ENCODE measurements at regions not wholly inside any gene's neighbourhood (a gene's known extent, or its start where the extent isn't known, plus 50 kb on each side); places are given as distances from the start of the nearest gene placed in this dataset.
A peak's percentile ranks its signal among the peaks of the same experiment; 100 is the strongest.

DNA sequence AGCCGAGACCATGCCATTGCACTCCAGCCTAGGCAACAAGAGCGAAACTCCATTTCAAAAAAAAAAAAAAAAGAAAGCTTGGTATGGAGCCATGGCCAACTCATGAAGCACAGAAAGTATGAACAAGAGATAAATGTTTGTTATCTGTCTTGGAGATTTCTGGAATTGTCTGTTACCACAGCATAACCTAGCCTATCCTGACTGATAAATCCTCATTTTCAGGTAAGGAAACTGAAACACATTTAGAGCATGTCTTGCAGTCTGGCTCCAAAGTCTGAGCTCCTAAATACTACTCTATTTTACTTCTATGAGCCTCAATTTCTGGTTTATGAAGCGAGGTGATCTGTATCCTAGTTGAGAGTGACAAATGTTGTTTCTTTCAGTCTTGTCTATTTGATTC, 68.3 kb upstream of the SLC44A1 start:
- no peak for DNase-seq
- POLR2A ChIA-PET: no interaction called here
- H3K4me1 Mint-ChIP-seq: no peaks in the 10 kb centered on the region
- H3K4me1 ChIP-seq (ENCODE audit: control insufficient read depth in 2 of 2, insufficient read depth in 2 of 2, low read length in 2 of 2): no peaks in the 10 kb centered on the region
- no peaks in the 10 kb centered on the region for H3K27me3 ChIP-seq (ENCODE audit: control insufficient read depth in 2 of 2, insufficient read depth in 2 of 2, low read length in 2 of 2)
- H3K36me3 ChIP-seq (ENCODE audit: control insufficient read depth in 2 of 3, insufficient read depth in 3 of 3, low read length in 3 of 3): no peaks in the 10 kb centered on the region
- H3K27ac ChIP-seq (ENCODE audit: low read depth, low read length): no peak overlapping the region
- no peak for ATAC-seq
- CTCF ChIA-PET: no interaction called here
- no peak overlapping the region for H3K4me3 Mint-ChIP-seq
- H3K9me3 Mint-ChIP-seq: no peaks in the 10 kb centered on the region
- no peak overlapping the region for H3K27ac Mint-ChIP-seq
- no peak overlapping the region for H3K4me3 ChIP-seq (ENCODE audit: low read length)
- peaks cover 0 to 3% (median 0%) of the 10 kb centered on the region in 5 donors for H3K27me3 Mint-ChIP-seq
- intact Hi-C loops (cut with micrococcal nuclease): no loop called here
- no peaks in the 10 kb centered on the region for H3K36me3 Mint-ChIP-seq
- H3K9me3 ChIP-seq (ENCODE audit: control insufficient read depth in 2 of 3, low read length in 3 of 3): no peaks in the 10 kb centered on the region

DNA sequence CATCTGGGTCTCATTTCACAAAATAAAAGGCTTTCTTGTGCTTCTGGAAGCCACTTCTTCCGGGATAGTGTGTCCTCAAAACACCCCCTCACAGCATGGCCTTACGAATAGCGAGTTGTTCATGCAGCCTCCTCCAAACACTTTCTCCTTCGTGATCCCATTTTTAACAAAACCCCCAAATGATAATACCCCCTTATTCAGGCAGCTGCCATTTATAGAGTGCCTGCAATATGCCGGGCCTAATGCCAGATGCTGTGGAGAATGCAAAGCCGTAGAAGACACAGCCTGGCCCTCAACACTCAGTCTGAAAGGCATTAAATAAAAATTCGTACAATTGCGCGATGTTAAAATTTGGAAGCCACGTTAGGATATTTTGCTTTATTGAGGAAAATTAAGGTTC, 66.4 kb upstream of the SLC44A1 start:
- Mint-ChIP-seq H3K27ac (peak overlapping the region in 1 of 9 donors; percentile 46), H3K36me3 (no peaks in the 10 kb centered on the region), H3K27me3 (peaks cover 0 to 5% (median 0%) of the 10 kb centered on the region in 5 donors), H3K4me3 (no peak overlapping the region), H3K9me3 (no peaks in the 10 kb centered on the region), H3K4me1 (no peaks in the 10 kb centered on the region)
- no peaks in the 10 kb centered on the region for H3K4me1 ChIP-seq (ENCODE audit: control insufficient read depth in 2 of 2, insufficient read depth in 2 of 2, low read length in 2 of 2)
- ATAC-seq (no peak), DNase-seq (no peak)
- intact Hi-C loops (cut with micrococcal nuclease): no loop called here
- no peak overlapping the region for H3K27ac ChIP-seq (ENCODE audit: low read depth, low read length)
- H3K4me3 ChIP-seq (ENCODE audit: low read length): no peak overlapping the region
- ChIA-PET CTCF (no interaction called here), POLR2A (no interaction called here)
- no peaks in the 10 kb centered on the region for H3K36me3 ChIP-seq (ENCODE audit: control insufficient read depth in 2 of 3, insufficient read depth in 3 of 3, low read length in 3 of 3)
- no peaks in the 10 kb centered on the region for H3K27me3 ChIP-seq (ENCODE audit: control insufficient read depth in 2 of 2, insufficient read depth in 2 of 2, low read length in 2 of 2)
- H3K9me3 ChIP-seq (ENCODE audit: control insufficient read depth in 2 of 3, low read length in 3 of 3): no peaks in the 10 kb centered on the region

DNA sequence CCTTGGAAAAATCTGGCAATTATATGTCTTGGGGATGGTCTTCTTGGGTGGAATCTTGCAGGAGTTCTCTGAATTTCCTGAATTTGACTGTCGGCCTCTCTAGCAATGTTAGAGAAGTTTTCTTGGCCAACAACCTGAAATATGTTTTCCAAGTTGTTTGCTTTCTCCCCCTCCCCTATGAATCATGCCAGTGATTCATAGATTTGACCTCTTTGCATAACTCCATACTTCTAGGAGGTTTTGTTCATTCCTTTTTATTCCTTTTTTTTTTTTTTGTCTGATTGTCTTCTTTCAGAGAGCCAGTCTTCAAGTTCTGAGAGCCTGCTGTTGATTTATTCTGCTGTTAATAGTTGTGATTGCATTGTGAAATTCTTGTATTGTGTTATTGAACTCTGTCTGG, 56.7 kb upstream of the SLC44A1 start:
- no peaks in the 10 kb centered on the region for H3K27me3 ChIP-seq (ENCODE audit: control insufficient read depth in 2 of 2, insufficient read depth in 2 of 2, low read length in 2 of 2)
- CTCF ChIA-PET: no interaction called here
- no peaks in the 10 kb centered on the region for H3K9me3 ChIP-seq (ENCODE audit: control insufficient read depth in 2 of 3, low read length in 3 of 3)
- H3K27me3 Mint-ChIP-seq: peaks cover 0 to 24% (median 0%) of the 10 kb centered on the region in 5 donors
- H3K36me3 ChIP-seq (ENCODE audit: control insufficient read depth in 2 of 3, insufficient read depth in 3 of 3, low read length in 3 of 3): no peaks in the 10 kb centered on the region
- ATAC-seq (no peak), DNase-seq (no peak)
- H3K27ac ChIP-seq (ENCODE audit: low read depth, low read length): no peak overlapping the region
- H3K9me3 Mint-ChIP-seq: no peaks in the 10 kb centered on the region
- no peaks in the 10 kb centered on the region for H3K36me3 Mint-ChIP-seq
- no peak overlapping the region for H3K27ac Mint-ChIP-seq
- H3K4me3 ChIP-seq (ENCODE audit: low read length): no peak overlapping the region
- intact Hi-C loops (cut with micrococcal nuclease): no loop called here
- POLR2A ChIA-PET: no interaction called here
- H3K4me1 Mint-ChIP-seq: peaks cover 0 to 3% (median 0%) of the 10 kb centered on the region in 7 donors
- no peak overlapping the region for H3K4me3 Mint-ChIP-seq
- H3K4me1 ChIP-seq (ENCODE audit: control insufficient read depth in 2 of 2, insufficient read depth in 2 of 2, low read length in 2 of 2): no peaks in the 10 kb centered on the region

DNA sequence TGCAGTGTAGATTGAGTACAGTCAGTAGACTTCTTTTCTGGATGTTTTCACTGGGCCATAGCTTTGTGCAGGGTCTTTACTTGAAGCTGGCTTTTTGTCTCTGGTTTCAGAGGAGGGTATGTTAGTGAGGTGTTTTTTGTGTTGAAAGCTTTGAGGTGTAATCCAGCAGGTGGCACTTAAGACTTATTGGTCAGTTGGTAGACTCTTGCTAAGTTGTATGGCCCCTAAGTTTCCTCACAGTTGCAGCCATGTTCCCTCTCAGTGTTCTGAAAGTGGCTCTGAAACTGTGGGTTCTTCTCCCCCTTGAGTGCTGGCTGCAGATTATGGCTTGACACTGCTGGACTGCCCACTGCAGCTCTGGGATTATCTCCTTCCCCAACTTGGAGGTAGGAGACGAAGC, 55.7 kb upstream of the SLC44A1 start:
- Mint-ChIP-seq H3K4me3 (no peak overlapping the region), H3K27me3 (peaks cover 0 to 26% (median 0%) of the 10 kb centered on the region in 5 donors), H3K27ac (no peak overlapping the region), H3K9me3 (no peaks in the 10 kb centered on the region), H3K36me3 (no peaks in the 10 kb centered on the region), H3K4me1 (peaks cover 0 to 3% (median 0%) of the 10 kb centered on the region in 7 donors)
- Histone ChIP-seq H3K27me3 (ENCODE audit: control insufficient read depth in 2 of 2, insufficient read depth in 2 of 2, low read length in 2 of 2) (no peaks in the 10 kb centered on the region), H3K36me3 (ENCODE audit: control insufficient read depth in 2 of 3, insufficient read depth in 3 of 3, low read length in 3 of 3) (no peaks in the 10 kb centered on the region), H3K4me3 (ENCODE audit: low read length) (no peak overlapping the region), H3K27ac (ENCODE audit: low read depth, low read length) (no peak overlapping the region), H3K9me3 (ENCODE audit: control insufficient read depth in 2 of 3, low read length in 3 of 3) (no peaks in the 10 kb centered on the region), H3K4me1 (ENCODE audit: control insufficient read depth in 2 of 2, insufficient read depth in 2 of 2, low read length in 2 of 2) (no peaks in the 10 kb centered on the region)
- ATAC-seq: no peak
- no peak for DNase-seq
- ChIA-PET POLR2A (interaction anchor here (0.6 to 0.7 kb wide), 2 partner anchors 31 to 134 kb away, joined by 3 read pairs; no protein-coding TSS in a partner anchor), CTCF (interaction anchor here (0.7 kb wide), 1 partner anchor 527 kb away, joined by 3 read pairs; no protein-coding TSS in a partner anchor)
- intact Hi-C loops (cut with micrococcal nuclease): no loop called here

DNA sequence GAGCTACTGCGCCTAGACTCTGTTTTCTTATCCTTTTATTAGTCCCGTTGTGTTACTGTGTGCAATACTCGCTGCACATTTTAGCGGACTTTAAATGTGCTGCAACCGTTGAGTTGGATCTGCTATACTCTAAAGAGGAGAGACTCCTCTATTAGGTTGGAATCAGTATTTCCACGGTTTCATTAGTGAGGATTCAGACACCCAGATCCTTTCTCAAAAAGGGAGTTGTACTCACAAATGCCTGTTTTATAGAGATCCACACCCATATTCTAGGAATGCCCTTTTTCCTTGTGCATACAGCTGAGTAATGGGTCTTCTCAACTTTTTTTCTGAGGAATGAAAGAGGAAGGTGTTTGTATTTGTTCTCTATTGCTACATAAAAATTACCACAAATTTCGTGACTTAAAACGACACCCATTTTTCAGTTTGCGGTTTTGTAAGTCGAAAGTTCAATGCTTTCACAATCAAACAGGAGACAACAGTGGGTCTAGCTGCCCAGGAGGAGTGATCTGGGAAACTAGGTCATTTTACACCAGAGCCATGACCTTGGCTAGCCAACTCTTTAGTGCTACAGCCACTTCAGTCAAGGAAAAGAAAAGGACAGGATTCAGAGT, 52.8 kb upstream of the SLC44A1 start:
- peaks cover 0 to 9% (median 5%) of the 10 kb centered on the region in 5 donors for H3K27me3 Mint-ChIP-seq
- Histone ChIP-seq H3K27me3 (ENCODE audit: control insufficient read depth in 2 of 2, insufficient read depth in 2 of 2, low read length in 2 of 2) (no peaks in the 10 kb centered on the region), H3K36me3 (ENCODE audit: control insufficient read depth in 2 of 3, insufficient read depth in 3 of 3, low read length in 3 of 3) (no peaks in the 10 kb centered on the region), H3K9me3 (ENCODE audit: control insufficient read depth in 2 of 3, low read length in 3 of 3) (no peaks in the 10 kb centered on the region), H3K4me3 (ENCODE audit: low read length) (no peak overlapping the region), H3K4me1 (ENCODE audit: control insufficient read depth in 2 of 2, insufficient read depth in 2 of 2, low read length in 2 of 2) (no peaks in the 10 kb centered on the region), H3K27ac (ENCODE audit: low read depth, low read length) (no peak overlapping the region)
- H3K36me3 Mint-ChIP-seq: no peaks in the 10 kb centered on the region
- no peak overlapping the region for H3K4me3 Mint-ChIP-seq
- H3K9me3 Mint-ChIP-seq: peaks cover 0 to 2% (median 0%) of the 10 kb centered on the region in 11 donors
- ChIA-PET CTCF (no interaction called here), POLR2A (no interaction called here)
- ATAC-seq (peak; percentile 74), DNase-seq (no peak)
- intact Hi-C loops (cut with micrococcal nuclease): no loop called here
- H3K4me1 Mint-ChIP-seq: peaks cover 0 to 6% (median 0%) of the 10 kb centered on the region in 7 donors
- H3K27ac Mint-ChIP-seq: no peak overlapping the region

DNA sequence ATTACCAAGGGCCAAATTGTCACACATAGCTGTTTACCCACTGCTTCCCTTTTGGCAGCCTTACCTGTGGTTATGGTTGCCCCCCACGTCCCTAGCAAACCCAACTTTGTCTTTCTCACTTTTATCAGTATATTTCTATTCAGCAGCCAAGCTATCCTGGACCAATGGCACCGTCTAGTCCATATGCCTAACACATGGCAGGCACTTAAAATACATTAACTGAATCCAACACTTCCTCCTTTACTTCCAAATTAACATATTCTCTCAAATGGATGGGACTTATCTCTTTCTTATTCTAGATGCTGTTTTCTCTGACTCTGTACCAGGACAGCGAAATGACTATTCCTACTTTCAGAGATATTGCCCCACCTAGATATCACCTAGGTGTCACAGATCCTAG, 50.9 kb upstream of the SLC44A1 start:
- Mint-ChIP-seq H3K4me3 (no peak overlapping the region), H3K27ac (no peak overlapping the region), H3K36me3 (no peaks in the 10 kb centered on the region), H3K4me1 (peaks cover 0 to 5% (median 0%) of the 10 kb centered on the region in 7 donors), H3K27me3 (peaks cover 0 to 9% (median 5%) of the 10 kb centered on the region in 5 donors), H3K9me3 (peaks cover 0 to 2% (median 0%) of the 10 kb centered on the region in 11 donors)
- no peaks in the 10 kb centered on the region for H3K9me3 ChIP-seq (ENCODE audit: control insufficient read depth in 2 of 3, low read length in 3 of 3)
- ChIA-PET CTCF (interaction anchor here (1.0 kb wide), 1 partner anchor 222 kb away, joined by 3 read pairs; no protein-coding TSS in a partner anchor), POLR2A (no interaction called here)
- ATAC-seq: no peak
- intact Hi-C loops (cut with micrococcal nuclease): no loop called here
- H3K4me1 ChIP-seq (ENCODE audit: control insufficient read depth in 2 of 2, insufficient read depth in 2 of 2, low read length in 2 of 2): no peaks in the 10 kb centered on the region
- no peak overlapping the region for H3K4me3 ChIP-seq (ENCODE audit: low read length)
- H3K27me3 ChIP-seq (ENCODE audit: control insufficient read depth in 2 of 2, insufficient read depth in 2 of 2, low read length in 2 of 2): no peaks in the 10 kb centered on the region
- H3K36me3 ChIP-seq (ENCODE audit: control insufficient read depth in 2 of 3, insufficient read depth in 3 of 3, low read length in 3 of 3): no peaks in the 10 kb centered on the region
- no peak overlapping the region for H3K27ac ChIP-seq (ENCODE audit: low read depth, low read length)
- no peak for DNase-seq

DNA sequence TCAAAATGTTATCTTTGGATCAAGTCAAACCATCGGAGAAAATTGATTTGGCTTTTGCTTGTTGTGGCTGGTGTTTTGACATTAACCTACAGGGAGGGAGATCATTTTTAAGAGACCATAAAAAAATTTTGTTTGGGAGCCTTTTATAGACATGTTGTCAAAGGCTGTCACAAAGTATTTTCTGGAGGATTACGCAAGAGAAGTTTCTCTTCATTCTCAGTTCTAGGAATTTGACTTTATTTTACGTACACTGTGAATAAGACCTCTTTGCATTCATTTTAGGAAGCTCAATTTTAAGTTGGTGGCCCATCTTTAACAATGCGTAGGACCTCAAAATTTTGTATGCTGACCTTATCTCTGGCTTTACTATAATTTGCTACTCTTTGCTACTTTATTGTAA, 50.2 kb upstream of the SLC44A1 start:
- Mint-ChIP-seq H3K36me3 (no peaks in the 10 kb centered on the region), H3K4me3 (no peak overlapping the region), H3K27ac (no peak overlapping the region), H3K9me3 (peaks cover 0 to 2% (median 0%) of the 10 kb centered on the region in 11 donors), H3K27me3 (peaks cover 0 to 9% (median 5%) of the 10 kb centered on the region in 5 donors), H3K4me1 (peaks cover 0 to 5% (median 0%) of the 10 kb centered on the region in 7 donors)
- no peak overlapping the region for H3K27ac ChIP-seq (ENCODE audit: low read depth, low read length)
- H3K27me3 ChIP-seq (ENCODE audit: control insufficient read depth in 2 of 2, insufficient read depth in 2 of 2, low read length in 2 of 2): no peaks in the 10 kb centered on the region
- intact Hi-C loops (cut with micrococcal nuclease): no loop called here
- ATAC-seq: no peak
- no peak overlapping the region for H3K4me3 ChIP-seq (ENCODE audit: low read length)
- H3K36me3 ChIP-seq (ENCODE audit: control insufficient read depth in 2 of 3, insufficient read depth in 3 of 3, low read length in 3 of 3): no peaks in the 10 kb centered on the region
- ChIA-PET POLR2A (no interaction called here), CTCF (interaction anchor here (1.0 kb wide), 1 partner anchor 222 kb away, joined by 3 read pairs; no protein-coding TSS in a partner anchor)
- DNase-seq: no peak
- no peaks in the 10 kb centered on the region for H3K4me1 ChIP-seq (ENCODE audit: control insufficient read depth in 2 of 2, insufficient read depth in 2 of 2, low read length in 2 of 2)
- H3K9me3 ChIP-seq (ENCODE audit: control insufficient read depth in 2 of 3, low read length in 3 of 3): no peaks in the 10 kb centered on the region

Measured in naive thymus-derived CD4-positive, alpha-beta T cell (primary cell).